Epithelial cell of proximal tubule (primary cell): ENCODE measurements at regions not wholly inside any gene's neighbourhood (a gene's known extent, or its start where the extent isn't known, plus 50 kb on each side); places are given as distances from the start of the nearest gene placed in this dataset.
"Not testable (repeated sequence)": the region's sequence is repeated elsewhere in the genome, so short reads cannot be mapped to it uniquely, and the experiment has no call there.

Experiments used
- DNase-seq: peaks from one replicate; pipeline ENCODE4 v3.0.0-alpha.2; 2011; ENCODE audit warnings: low read depth
- H3K4me3 ChIP-seq: 2 replicates; pipeline ENCODE4 v1.5.1; 2011; ENCODE audit warnings: low read depth, mild to moderate bottlenecking, low read length
- TF ChIP-seq, protein P1 (sequence below): conservative IDR thresholded peaks from 2 replicates; pipeline ENCODE4 v1.5.1; 2012; ENCODE audit warnings: low read depth, mild to moderate bottlenecking, low read length

DNA sequence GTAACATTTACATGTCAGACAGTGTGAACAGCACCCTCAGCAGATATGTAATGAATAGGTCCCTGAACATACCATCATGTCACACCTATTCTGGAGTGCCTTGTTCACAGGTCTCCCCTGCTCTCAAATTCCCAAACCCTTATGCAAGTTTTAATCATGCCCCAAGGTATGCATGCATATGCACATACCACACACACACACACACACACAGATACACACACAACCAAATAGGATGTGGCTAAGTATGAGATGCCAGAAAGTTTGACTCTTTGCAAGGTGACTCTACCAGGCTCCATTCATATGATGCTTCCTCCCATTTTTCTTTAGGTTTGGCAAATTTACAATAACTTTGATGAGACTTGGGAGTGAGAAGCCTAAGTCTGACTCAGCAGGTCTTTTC lies 243.8 kb upstream of the IRAK1BP1 start:
- TF ChIP-seq, protein P1, sequence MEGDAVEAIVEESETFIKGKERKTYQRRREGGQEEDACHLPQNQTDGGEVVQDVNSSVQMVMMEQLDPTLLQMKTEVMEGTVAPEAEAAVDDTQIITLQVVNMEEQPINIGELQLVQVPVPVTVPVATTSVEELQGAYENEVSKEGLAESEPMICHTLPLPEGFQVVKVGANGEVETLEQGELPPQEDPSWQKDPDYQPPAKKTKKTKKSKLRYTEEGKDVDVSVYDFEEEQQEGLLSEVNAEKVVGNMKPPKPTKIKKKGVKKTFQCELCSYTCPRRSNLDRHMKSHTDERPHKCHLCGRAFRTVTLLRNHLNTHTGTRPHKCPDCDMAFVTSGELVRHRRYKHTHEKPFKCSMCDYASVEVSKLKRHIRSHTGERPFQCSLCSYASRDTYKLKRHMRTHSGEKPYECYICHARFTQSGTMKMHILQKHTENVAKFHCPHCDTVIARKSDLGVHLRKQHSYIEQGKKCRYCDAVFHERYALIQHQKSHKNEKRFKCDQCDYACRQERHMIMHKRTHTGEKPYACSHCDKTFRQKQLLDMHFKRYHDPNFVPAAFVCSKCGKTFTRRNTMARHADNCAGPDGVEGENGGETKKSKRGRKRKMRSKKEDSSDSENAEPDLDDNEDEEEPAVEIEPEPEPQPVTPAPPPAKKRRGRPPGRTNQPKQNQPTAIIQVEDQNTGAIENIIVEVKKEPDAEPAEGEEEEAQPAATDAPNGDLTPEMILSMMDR: no peak
- no peak for DNase-seq

DNA sequence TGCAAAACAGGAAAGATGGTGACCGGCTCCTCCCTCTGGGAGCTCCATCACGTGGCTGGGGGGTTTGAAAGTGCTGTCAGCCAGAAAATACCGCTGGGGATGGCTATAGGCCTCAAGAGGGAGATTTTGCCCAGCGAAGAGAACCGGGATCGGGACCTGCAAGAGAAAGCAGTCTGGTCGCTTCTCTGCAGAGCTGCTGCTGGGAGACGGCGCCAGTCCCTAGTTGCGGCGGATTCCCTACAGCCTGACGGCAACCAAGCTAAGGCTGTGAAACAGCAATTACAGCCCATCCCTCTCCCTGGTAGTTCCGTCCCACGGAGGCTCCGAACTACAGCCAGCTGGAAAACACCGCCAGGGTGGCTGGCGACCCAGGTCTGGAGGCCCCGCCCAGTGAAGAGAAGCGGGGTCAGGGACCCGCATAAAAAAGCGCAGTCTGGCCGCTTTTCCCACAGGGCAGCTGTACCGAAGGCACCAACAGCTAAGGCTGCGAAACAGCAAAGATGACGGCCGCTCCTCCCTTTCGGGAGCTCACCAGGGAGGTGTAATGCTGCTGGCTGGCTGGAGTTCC lies 238.1 kb upstream of the IRAK1BP1 start:
- TF ChIP-seq, protein P1: no peak
- H3K4me3 ChIP-seq: peak overlapping the region; percentile 54
- DNase-seq: no peak

More for the DNA sequence above, 243.8 kb upstream of the IRAK1BP1 start:
- H3K4me3 ChIP-seq: no peak overlapping the region

GRCh38 chr6:78629836-78630235 lies 237.5 kb upstream of the IRAK1BP1 start:
- no peak overlapping the region for H3K4me3 ChIP-seq
- TF ChIP-seq, protein P1: no peak
- DNase-seq: no peak

DNA sequence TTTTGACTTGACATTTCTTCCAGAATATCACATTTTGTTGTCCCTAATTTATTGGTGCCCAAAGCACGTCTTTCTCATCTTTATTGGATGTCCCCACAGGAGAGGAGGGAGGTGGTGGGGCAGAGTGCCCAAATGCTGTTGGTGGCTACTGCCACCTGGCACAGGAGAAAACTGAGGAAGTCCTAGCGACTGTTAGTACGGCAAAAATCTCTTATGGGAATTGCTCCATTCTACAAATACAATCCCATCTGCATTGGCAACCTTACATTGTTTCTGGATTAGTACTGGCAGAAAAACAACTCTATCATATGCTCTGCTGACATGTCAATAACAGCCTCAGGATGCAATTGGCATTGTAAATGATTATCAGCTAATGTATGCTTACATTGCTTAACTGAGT lies 235.4 kb upstream of the IRAK1BP1 start:
- TF ChIP-seq, protein P1: no peak
- H3K4me3 ChIP-seq: no peak overlapping the region
- no peak for DNase-seq

GRCh38 chr6:78639111-78640110 lies 227.9 kb upstream of the IRAK1BP1 start:
- TF ChIP-seq, protein P1: no peak
- H3K4me3 ChIP-seq: no peak overlapping the region
- no peak for DNase-seq

GRCh38 chr6:78643976-78644375 lies 223.4 kb upstream of the IRAK1BP1 start:
- not testable (repeated sequence) for DNase-seq

DNA sequence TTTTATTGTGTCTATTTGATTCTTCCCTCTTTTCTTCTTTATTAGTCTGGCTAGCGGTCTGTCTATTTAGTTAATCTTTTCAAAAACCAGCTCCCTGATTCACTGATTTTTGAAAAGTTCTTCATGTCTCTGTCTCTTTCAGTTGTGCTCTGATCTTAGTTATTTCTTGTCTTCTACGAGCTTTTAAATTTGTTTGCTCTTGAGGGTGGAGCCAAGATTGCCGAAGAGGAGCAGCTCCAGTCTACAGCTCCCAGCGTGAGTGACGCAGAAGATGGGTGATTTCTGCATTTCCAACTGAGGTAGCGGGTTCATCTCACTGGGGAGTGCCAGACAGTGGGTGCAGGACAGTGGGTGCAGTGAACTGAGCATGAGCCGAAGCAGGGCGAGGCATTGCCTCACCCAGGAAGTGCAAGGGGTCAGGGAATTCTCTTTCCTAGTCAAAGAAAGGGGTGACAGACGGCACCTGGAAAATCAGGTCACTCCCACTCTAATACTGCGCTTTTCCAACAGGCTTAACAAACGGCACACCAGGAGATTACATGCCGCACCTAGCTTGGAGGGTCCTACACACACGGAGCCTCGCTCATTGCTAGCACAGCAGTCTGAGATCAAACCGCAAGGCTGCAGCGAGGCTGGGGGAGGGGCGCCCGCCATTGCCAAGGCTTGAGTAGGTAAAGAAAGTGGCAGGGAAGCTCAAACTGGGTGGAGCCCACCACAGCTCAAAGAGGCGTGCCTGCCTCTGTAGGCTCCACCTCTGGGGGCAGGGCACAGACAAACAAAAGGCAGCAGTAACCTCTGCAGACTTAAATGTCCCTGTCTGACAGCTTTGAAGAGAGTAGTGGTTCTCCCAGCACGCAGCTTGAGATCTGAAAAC lies 220.6 kb upstream of the IRAK1BP1 start:
- not testable (repeated sequence) for H3K4me3 ChIP-seq, DNase-seq

More at GRCh38 chr6:78643976-78644375, 223.4 kb upstream of the IRAK1BP1 start:
- not testable (repeated sequence) for H3K4me3 ChIP-seq

- not testable (repeated sequence) for DNase-seq, H3K4me3 ChIP-seq
Measured at GRCh38 chr6:78665819-78666218, 201.5 kb upstream of the IRAK1BP1 start.
